Stimulated activated CD8-positive, alpha-beta memory T cell treated with anti-CD3 and anti-CD28 coated beads, Interleukin-4, amount 100 ng/mL, for 24 hours (primary cell): ENCODE measurements at regions not wholly inside any gene's neighbourhood (a gene's known extent, or its start where the extent isn't known, plus 50 kb on each side); places are given as distances from the start of the nearest gene placed in this dataset.
"Not testable (repeated sequence)": the region's sequence is repeated elsewhere in the genome, so short reads cannot be mapped to it uniquely, and the experiment has no call there.

Source experiments
- DNase-seq: peaks from one replicate; pipeline ENCODE4 v3.0.0-alpha.2; 2020; ENCODE audit warnings: low read depth

- no peak for DNase-seq
Measured at GRCh38 chr22:22744412-22745224, 100.2 kb downstream of the GGTLC2 start.

DNA sequence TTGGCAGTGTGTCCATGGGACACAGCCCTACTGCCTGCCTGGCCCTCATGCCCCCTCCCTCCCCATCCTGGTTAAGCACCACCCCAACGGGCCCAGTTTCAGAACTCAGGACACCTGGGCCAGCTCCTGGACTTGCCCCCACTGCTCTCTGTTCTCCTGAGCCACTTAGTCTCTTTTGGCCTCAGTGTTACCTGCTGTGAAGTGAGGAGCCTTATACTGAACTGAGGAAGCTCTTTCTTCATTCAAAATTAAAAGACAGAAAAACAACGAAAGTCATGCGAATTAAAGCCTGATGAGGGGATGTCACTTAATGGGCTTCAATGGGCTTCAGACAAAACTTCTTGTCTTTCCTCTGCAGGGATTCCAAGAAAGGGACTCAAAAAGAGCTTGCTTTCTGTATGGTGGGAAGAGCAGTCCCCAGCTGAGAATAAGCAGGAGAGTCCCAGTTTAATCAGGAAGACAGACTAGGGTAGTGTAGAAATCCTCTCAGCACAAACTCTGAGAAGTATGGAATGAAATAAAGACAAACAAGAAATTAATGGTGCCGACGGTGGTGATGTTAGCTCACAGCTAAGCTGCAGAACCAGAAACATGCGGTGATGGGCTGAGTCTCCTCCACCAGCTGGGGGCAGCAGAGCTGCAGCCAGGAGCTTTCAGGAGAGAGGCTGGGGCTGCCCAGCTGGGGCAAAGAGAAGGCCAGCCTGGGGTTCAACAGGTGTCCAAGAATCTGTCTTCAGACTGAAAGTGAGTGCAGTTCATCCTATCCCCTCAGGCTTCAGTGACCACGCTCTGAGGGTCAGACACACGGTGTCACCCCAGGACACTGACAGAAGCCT, 101.0 kb downstream of the GGTLC2 start:
- peak; percentile 27 for DNase-seq

GRCh38 chr22:22746061-22746962, 101.9 kb downstream of the GGTLC2 start:
- no peak for DNase-seq

DNA sequence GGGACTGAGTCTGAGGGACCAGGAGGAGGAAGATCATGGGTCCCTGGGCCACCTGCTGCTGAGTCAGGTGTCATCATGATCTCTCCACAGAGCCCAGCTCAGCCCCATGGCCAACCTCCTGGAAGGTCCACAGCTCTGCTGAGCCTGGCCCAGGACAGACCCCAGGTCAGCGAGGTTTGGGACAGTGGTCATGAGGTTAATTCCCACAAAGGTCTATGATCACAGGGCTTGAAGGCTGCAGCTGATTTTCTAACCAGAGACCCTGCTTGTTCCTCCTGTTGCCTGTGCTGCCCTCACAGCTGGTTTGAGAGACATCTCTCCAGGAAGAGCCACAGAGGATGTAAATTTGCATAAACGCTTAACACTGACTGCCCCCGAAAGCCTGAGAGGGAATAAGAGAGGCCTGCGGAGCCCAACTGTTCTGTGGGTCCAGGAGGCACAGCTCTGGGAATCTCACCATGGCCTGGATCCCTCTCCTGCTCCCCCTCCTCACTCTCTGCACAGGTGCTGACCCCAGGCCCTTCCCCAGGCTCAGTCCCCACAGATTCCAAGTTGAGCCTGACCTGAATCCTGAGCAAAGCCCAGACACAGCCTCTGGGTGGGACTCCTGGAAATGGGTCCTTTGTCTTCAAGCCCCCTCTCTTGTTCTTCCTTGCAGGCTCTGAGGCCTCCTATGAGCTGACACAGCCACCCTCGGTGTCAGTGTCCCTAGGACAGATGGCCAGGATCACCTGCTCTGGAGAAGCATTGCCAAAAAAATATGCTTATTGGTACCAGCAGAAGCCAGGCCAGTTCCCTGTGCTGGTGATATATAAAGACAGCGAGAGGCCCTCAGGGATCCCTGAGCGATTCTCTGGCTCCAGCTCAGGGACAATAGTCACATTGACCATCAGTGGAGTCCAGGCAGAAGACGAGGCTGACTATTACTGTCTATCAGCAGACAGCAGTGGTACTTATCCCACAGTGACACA, 102.8 kb downstream of the GGTLC2 start:
- DNase-seq = no peak

DNA sequence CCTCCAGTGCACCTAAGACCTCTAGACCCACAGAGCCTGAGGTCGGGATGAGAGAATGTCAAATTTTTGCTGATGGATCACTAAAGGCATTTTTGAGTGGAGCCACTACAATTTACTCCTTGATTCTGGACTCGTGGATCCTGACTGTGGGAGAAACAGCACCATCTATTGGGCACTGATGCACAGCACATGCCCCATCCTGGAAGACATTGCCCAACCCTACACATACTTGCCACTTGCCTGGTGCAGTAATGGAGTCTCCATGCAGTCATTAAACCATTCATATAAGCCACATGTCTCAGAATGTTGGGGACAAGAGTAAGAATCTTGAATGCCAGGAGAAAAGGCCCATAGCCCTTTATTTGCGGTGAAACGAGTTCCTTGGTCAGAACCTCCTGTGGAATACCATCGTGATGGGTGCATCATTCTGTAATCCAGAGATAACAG, 103.9 kb downstream of the GGTLC2 start:
- DNase-seq = peak; percentile 21

DNA sequence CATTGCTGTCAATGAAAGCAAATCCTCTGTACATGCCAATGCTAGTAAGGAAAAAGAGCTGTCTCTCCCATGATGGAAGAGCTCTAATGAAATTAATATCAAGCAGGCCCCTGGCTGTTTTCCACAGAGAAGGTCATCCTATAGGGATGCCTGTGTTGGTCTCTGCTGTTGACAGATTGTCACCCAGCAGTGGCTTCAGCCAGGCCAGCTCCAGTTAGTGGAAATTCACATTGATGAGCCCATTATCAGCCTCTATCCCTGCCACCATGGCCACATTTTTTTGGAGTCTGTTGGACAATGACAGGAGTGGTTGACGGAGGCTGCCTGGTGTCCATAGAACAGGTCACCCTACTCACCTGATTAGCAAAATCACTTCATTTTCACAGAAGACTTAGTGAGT, 104.3 kb downstream of the GGTLC2 start:
- no peak for DNase-seq

GRCh38 chr22:22749167-22749758, 104.8 kb downstream of the GGTLC2 start:
- DNase-seq = no peak

GRCh38 chr22:22750335-22751042, 106.1 kb downstream of the GGTLC2 start:
- no peak for DNase-seq

DNA sequence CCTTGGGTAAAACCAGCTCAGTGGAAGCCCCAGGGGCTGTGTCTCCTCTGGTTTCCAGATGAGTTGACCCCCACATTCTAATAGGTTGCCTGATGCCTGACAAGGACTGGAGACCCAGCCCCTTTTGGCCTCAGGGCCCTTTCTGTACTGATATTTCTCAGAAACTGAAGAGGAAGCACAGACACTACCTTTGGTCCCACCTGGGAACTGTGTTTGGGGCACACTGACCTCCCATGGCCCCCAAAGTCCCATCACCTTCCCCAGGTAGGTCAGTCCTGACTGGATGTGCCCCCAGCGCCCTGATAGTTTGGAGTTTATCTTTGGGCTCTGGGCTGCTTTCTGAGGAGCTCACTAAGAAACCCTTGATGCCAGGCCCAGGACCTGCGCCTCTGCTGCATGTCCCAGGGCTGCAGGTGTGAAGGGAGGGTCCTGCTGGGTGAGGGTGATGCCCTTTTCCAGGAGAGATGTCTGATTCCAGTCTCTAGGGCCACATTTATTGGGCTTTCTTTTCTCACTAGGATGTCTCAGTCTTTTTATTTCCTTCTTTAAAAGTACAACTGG, 106.7 kb downstream of the GGTLC2 start:
- no peak for DNase-seq

DNA sequence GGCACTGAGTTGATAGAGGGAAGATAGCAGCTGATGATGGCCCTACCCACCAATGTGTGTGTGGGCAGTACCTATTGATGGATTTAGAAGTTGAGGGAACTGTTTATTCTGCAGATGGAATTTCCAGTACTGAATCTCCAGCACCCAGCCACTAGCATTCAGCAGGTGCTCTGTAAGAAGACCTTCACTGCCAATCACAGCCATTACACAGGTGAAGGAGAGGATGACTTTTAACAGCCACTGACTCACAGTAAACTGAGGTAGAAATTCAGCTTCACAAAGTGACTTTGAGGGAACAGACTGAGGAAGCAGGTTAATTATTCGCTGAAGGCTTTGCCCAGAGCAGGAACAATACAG, 107.8 kb downstream of the GGTLC2 start:
- no peak for DNase-seq

DNA sequence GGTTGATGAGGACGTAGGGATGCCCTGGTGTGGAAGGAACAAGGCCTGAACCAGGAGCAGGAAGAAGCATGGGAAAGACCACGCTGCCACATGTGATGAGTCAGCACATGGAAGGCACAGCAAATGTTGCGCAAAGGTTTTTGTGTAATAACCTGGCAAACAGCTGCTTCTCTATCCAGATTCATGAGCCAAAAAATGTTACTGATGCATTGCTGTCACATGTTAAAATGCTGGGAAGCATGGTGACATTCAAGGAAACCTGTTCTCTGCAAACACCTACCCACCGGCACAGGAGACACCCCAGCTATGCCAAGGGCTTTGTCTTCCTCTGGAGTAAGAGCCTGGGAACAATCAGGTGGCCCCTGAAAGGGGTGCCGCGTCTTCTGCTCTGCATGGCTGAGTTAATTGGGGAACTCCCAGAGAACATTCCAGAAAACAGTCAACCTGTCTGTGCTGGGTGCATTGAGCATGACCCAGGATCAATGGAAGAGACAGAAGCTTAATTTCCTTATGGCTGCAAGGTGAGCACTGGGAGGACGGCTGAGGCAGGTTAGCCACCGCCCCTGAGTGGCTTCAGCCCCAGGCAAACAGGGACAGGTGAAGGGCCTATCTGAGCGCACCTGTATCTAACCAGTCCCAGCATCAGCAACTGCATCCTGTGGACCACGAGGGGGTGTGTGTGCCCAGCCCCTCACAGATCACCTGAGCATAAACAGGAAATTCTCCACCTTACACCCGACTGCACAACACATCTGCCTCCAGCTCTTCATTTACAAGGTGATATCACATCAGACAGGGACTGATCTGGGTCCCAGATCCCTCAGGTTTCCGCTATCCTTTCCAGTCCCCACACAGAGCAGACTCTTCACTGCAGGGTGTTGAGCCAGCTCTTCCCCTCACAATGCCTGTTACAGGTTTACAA, 108.4 kb downstream of the GGTLC2 start:
- no peak for DNase-seq

DNA sequence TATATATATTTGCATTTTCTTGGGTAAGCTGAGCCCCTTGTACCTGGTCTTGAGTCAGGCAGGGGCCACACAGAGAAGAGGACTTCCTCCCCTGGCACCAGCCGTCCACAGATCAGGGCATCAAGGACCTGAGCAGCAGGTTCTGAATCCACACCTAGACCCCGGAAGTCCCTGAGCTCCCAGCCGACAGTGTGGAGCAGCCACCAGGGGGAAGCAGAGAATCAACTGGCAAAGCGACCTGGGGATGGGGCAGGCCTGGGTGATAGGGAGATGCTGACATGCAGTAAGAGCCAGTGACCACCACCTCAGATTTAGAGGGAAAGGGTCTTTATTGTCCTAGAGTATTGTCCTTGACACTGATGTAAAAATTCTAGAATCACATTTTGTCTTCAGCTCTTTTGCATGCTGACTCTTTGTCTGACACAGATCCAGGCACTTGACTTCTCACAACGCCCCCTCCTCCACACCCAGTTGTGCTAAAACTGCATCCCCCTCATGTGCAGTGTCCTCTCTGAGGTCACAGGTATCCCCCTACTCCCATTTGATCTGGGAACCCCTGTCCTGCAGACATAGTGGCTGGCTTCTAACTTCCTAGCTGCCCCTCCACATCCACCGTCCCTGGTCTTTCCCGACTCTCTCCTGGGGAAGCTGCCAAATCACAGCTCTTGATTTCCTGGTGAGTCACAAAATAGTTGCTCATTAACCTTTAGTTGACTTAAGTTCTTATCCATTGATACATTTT, 109.3 kb downstream of the GGTLC2 start:
- DNase-seq = peak; percentile 70

GRCh38 chr22:22754268-22754657, 109.8 kb downstream of the GGTLC2 start:
- no peak for DNase-seq

- no peak for DNase-seq
Measured at GRCh38 chr22:22754961-22755777, 110.8 kb downstream of the GGTLC2 start.

- no peak for DNase-seq
Measured at GRCh38 chr22:22755778-22756100, 111.3 kb downstream of the GGTLC2 start.

GRCh38 chr22:22756109-22756508, 111.7 kb downstream of the GGTLC2 start:
- no peak for DNase-seq

DNA sequence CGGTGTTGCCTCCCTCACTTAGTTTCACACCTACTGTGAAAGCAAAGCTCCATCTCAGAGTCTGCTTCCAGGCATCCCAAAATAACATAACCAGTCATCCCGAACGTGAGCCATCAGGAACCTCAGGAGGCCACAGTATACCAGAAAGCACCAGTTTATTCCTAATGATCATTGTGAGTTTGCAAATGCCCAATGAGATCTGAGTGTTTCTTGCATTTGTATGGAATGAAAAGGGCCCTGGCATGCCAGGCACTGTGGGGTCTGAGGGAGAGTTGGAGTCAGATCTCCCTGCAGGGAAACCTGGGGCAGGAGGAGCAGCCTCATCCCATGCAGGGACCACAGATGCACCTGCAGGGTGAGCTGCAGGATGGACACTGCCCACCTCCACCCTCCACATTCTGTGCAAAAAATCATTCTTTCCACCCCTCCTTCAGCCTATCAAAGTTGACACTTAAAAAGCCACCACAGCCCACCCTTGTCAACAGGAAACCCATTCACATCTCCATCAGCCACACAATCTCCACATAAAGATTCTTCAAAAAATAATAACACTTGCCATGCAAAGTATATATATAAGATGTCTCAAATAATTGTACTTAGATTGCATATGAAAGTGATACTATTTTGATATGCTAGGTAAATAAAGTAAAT, 112.3 kb downstream of the GGTLC2 start:
- not testable (repeated sequence) for DNase-seq
